ENCODE measurements at regions not wholly inside any gene's neighbourhood (a gene's known extent, or its start where the extent isn't known, plus 50 kb on each side); places are given as distances from the start of the nearest gene placed in this dataset.
"Not testable (repeated sequence)": the region's sequence is repeated elsewhere in the genome, so short reads cannot be mapped to it uniquely, and the experiment has no call there.

GRCh38 chr5:4570047-4570995, 569.8 kb upstream of the ADAMTS16 start:
- DNase-seq (ENCODE audit: low spot score) = no peak

DNA sequence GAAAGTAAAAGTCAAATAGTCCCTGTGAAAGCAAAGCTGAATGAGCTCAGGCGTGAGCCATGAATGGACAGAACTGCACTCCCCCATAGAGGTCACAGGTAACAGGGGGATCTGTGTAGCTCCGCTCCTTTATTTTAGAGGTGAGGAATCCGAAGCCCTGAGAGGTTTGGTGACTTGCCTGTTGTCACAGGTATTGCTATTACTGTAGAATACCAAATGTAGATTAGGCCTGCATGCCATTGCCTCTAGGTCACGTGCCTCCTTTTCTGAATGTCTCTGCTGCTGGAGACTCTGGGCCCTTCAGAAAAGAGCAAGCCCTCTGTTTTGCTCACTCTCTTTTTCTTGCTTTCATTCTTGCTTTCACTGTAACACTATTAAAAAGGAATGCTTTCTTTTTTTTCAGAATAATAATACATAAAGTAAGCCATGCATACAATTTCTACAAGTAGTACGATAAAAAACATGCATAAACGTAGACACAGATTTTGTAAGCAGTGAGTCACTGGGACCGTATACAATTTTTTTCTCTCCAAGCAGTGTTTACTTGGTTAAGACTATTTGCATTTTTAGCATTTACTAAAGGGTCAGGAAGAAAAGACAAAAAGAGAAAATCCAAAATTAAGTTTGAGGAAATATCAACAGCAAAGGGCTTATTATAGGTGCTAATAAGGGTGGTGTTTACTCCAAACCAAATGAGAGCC, 568.7 kb upstream of the ADAMTS16 start:
- DNase-seq (ENCODE audit: low spot score) = no peak

GRCh38 chr5:4572311-4573100, 567.6 kb upstream of the ADAMTS16 start:
- DNase-seq (ENCODE audit: low spot score) = no peak

- no peak for DNase-seq (ENCODE audit: low spot score)
Observed at GRCh38 chr5:4575608-4576007, 564.5 kb upstream of the ADAMTS16 start.

DNA sequence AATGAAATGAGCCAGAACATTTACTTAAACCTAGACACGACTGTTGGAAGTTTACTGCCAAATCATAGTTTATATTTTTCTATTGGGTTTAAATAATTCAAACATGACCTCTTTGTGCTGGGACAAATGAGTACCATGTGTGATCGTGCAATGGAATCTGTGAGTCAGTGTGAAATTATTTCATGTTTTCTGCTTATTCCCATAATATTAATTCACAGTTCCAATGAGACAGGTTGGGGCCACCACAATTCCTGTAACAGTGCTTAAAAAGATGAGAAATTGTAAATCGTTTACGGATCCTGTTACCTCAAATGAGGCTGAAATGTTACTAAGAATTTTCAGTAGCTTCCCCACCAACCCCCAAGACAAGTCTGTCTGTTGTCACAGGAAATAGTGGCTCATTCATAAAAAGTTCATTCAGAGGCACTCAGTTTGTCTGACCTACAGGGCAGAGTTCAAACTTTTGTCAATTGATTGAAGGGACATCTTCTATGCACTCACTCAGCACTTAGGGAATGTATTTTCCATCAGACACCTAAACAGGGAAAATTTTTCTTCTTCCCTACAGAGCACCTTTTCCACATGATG, 563.9 kb upstream of the ADAMTS16 start:
- DNase-seq (ENCODE audit: low spot score) = no peak

DNA sequence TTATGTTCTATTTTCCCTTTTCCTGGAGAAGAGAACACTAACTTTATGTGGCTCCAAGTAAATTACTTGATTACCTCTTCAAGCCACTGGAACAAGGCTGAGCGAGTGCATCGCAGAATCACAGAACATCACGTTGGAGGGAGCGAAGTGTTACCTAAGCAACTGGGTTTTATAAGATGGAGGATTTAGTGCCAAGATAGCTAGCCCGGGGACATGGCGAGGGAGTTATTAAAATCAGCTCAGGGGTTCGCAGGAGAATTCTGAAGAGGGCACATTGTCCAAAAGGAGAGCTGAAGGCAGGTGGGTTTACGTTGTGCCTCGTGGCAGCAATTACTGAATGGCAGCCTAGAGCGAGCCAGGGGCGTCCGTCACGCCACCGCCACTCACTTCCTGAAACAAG, 563.2 kb upstream of the ADAMTS16 start:
- DNase-seq (ENCODE audit: low spot score) = no peak

- no peak for DNase-seq (ENCODE audit: low spot score)
Observed at GRCh38 chr5:4579679-4580078, 560.5 kb upstream of the ADAMTS16 start.

- no peak for DNase-seq (ENCODE audit: low spot score)
Observed at GRCh38 chr5:4580772-4581171, 559.4 kb upstream of the ADAMTS16 start.

- DNase-seq (ENCODE audit: low spot score) = no peak
Observed at GRCh38 chr5:4581289-4581688, 558.8 kb upstream of the ADAMTS16 start.

DNA sequence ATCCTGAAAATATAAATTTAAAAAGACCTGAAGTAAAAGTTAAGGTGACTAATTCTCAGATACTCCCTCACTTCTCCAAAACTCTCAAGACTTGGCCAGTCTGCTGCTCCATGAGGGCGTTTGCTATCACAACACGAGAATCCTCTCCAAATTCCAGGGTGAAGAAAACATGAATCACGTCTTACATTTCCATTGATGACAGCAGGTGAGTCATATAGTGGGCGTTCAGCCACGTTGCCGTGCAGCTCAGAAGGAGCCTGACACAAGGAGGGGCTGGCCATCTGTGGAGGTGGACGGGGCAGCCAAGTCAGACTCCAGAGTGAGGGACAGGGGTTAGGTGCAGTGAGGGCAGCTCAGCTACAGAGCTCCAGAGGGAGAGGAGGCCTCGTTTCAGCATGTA, 555.1 kb upstream of the ADAMTS16 start:
- DNase-seq (ENCODE audit: low spot score) = no peak

GRCh38 chr5:4613440-4613839, 526.7 kb upstream of the ADAMTS16 start:
- no peak for DNase-seq (ENCODE audit: low spot score)

DNA sequence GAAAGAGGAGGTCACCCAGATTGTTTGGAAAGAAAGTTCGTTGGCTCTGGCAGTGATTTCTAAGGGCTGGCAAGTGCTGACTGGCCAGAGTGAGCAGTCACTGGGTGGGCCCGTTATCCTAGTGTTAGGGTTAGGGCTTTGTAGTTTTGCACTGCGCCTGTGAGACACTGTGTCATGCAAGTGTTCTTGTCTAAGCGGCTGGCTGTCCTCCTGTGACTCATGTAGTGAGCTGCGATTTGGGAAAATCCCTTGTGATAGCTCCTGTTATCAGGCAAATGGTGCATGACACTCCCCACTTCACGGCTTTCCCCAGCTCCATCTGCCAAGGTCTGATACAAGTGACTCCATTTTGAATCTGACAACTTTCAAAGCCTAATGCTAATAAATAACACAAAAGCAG, 526.0 kb upstream of the ADAMTS16 start:
- DNase-seq (ENCODE audit: low spot score) = no peak

DNA sequence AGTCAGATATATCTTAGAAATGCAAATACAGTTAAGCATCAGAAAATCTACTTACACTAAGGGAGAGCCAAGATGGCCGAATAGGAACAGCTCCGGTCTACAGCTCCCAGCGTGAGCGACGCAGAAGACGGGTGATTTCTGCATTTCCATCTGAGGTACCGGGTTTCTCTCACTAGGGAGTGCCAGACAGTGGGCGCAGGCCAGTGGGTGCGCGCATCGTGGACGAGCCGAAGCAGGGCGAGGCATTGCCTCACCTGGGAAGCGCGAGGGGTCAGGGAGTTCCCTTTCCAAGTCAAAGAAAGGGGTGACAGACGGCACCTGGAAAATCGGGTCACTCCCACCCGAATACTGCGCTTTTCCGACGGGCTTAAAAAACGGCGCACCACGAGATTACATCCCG, 524.8 kb upstream of the ADAMTS16 start:
- DNase-seq (ENCODE audit: low spot score) = not testable (repeated sequence)

DNA sequence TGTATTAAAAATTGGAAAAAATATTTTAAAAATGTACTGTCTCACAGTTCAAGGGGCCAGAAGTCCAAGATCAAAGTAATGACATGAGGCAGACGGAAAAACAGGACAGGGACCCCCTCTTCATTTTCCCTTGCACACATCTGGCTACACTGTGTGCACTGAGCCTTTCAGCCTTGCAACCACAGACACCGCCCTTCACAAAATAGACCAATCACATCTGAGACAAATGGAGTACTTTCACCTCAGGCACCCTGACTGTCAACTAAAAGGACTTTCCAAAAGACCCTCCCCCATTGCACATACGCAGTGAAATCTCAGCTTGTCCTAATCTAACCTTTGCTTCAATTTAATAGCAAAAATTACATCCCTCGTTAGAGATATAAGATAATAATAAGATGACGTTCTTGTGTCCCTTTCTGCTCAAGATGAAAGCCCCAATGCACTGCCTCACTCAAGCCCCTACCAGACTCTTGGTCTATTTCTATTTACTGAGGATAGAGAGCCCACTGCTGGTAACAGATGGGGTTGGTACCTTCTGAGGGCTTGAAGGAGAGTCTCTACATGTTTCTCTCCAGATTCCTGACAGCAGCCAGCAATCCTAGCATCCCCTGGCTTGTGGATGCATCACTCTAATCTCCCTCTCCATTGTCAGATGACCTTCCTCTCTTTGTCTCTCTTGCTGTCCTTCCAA, 514.8 kb upstream of the ADAMTS16 start:
- DNase-seq (ENCODE audit: low spot score) = no peak

- no peak for DNase-seq (ENCODE audit: low spot score)
Observed at GRCh38 chr5:4627131-4627530, 513.0 kb upstream of the ADAMTS16 start.

DNA sequence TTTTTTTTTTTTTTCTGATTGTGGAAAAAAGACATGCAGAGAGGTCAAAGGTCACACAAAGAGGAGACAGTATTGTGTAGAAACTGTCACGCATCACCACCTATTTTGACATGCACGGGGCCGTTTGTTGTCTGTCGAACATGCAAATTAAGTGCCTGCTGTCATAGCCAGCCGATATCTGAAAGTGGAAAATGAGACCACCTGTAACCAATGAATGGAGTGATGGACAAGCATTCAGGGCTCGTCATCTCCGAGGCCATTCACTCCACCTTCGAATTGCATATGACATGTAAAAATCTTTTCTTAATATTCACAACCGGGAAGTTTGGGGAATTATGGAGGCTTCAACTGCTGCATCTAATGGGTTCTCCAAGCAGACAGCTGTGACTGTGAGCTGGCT, 512.2 kb upstream of the ADAMTS16 start:
- DNase-seq (ENCODE audit: low spot score) = no peak

DNA sequence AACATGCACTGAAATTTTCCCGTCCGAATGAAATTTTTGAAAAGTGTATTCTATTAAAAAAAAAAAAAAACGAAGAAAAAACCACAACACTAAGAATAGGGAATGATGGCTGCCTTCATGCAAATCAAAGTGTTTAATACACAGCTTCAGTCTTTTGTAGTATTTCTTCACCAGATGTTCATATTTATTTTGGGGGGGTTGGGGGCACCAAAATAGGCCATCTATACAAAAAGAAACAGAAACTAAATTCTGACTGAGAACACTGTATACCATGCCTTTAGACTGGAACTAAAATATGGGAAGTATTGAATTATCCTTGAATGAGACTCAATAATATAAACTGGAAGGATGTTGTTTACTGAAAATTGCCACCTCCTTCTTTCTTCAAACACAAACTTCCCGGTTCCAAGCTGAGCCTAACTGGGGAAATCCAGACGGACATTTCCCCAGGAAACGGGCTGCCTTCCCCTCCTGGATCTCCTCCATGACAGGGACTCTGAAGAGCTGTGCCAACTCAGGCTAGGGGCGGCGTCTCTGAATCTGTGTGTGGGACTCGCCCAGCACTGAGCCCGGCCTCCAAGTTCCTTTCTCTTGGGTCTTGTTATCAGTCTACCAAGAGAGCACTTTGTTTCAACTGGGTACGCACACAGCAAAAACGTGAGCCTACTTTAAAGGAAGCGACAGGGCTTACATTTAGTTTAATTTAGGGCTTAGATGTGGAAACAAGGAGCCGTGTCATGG, 511.3 kb upstream of the ADAMTS16 start:
- no peak for DNase-seq (ENCODE audit: low spot score)

DNA sequence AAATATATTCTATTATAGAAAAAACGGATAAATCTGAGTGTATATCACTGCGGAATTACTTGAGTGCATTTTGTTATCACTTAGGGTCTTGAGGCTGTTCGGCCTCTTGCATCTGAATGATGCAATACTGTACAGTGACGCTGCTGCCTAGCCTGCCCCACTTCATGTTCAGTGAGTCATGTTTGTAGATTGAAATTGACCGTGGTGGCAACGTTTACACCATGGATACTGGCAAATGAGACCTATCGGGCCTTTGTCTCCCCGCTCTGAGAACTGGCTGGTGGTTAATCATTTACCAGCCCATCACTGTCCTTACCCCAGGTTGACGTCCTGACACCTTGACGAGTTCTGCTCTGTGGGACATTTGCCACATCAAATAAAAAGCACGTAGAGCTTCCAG, 510.1 kb upstream of the ADAMTS16 start:
- DNase-seq (ENCODE audit: low spot score) = no peak

DNA sequence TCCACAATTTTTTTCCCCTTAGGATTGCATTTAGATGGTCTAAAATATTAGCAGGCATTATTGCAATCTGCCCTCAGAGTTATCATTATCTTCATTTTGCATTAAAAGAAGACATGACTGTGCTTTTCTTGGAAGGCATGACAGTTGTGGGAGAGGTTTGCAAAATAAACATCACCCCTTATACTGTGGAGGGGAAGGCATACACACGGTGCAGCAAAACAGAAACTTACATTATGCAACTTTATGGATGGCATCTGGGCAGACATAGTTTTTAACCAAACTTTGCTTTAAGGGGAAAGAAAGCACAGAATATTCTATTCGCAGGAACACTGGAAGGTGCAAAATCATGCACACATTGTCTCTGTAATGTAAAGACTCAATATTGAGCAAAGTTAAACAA, 505.8 kb upstream of the ADAMTS16 start:
- DNase-seq (ENCODE audit: low spot score) = no peak

DNA sequence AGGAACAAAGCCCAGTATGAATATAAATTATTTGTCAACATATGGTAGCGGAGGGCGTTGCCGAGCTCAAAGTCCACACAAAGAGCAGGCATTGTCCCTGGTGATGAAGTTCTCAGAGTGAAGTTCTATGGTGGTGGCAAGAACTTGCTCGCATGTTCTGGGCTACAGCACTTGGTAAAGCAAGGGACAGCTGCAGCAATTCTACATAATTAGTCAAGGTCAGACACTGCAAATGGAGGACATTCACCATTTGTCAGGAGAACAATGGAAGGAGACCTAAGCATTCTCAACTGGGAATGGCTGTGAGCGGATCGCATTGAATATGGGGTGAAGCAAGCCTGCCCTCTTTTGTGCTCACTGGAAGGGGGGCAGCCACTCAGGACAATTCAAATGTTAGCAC, 503.8 kb upstream of the ADAMTS16 start:
- no peak for DNase-seq (ENCODE audit: low spot score)

DNA sequence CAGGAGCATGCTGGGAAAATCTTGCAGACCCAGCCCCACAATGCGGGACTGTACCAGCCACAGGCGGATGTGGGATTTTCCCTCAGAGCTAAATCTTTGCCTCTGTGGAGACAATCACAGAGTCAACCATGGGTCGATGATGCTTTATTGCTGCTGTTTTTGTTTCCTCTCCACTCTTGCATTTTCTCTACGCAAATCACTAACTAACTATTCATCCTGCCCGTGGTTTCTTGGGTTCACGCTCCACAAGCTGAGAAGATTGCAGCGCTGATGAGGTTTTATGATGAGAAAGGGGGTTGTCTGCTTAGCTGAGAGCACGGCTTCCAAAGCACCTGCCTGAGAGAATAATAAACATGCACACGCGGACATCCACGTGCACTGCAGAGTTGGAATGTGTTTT, 500.2 kb upstream of the ADAMTS16 start:
- DNase-seq (ENCODE audit: low spot score) = no peak

Measured in D341Med (cell line).